CD4-positive, CD25-positive, alpha-beta regulatory T cell (primary cell): ENCODE measurements at regions not wholly inside any gene's neighbourhood (a gene's known extent, or its start where the extent isn't known, plus 50 kb on each side); places are given as distances from the start of the nearest gene placed in this dataset.
"Not testable (repeated sequence)": the region's sequence is repeated elsewhere in the genome, so short reads cannot be mapped to it uniquely, and the experiment has no call there.

Source experiments
- ATAC-seq, 2 donors: fragments of 150-1000 bp; cut with Tn5 transposase; one replicate each; pipeline ENCODE4 v1.10.0; 2021; ENCODE audit warnings: low read depth in 2 of 2, moderate number of reproducible peaks in 2 of 2, moderate library complexity in 1 of 2
- DNase-seq, 3 donors: peaks; one replicate each; pipeline versions ENCODE4 v3.0.0 to v3.0.0-alpha.2; 2012 to 2022; ENCODE audit warnings: mixed read lengths in 1 of 3
- H3K27ac ChIP-seq: one replicate; pipeline ENCODE4 v1.7.0; 2013; ENCODE audit warnings: mild to moderate bottlenecking, low read length; ENCODE audit not compliant: insufficient read depth, poor library complexity, severe bottlenecking
- H3K27me3 ChIP-seq: one replicate; pipeline ENCODE4 v1.7.0; 2013; ENCODE audit warnings: low read length; ENCODE audit not compliant: control insufficient read depth, insufficient read depth
- H3K36me3 ChIP-seq: one replicate; pipeline ENCODE4 v1.7.0; 2013; ENCODE audit warnings: mild to moderate bottlenecking, low read length, moderate library complexity; ENCODE audit not compliant: control insufficient read depth, insufficient read depth
- H3K4me1 ChIP-seq: 2 replicates; pipeline ENCODE4 v1.7.0; 2013; ENCODE audit warnings: mild to moderate bottlenecking, low read length; ENCODE audit not compliant: insufficient read depth, control insufficient read depth, poor library complexity, severe bottlenecking
- H3K4me3 ChIP-seq: one replicate; pipeline ENCODE4 v1.7.0; 2013; ENCODE audit warnings: low read depth, mild to moderate bottlenecking, low read length, moderate library complexity
- H3K9me3 ChIP-seq, 2 experiments: 1 replicate in 1 of 2; 2 replicates in 1 of 2; pipeline ENCODE4 v1.7.0; 2013; ENCODE audit warnings: low read length in 2 of 2, mild to moderate bottlenecking in 1 of 2, moderate library complexity in 1 of 2; ENCODE audit not compliant: control insufficient read depth in 2 of 2
- H3K27ac Mint-ChIP-seq, 3 donors: one replicate each; pipeline ENCODE4 v1.8.0; 2020 to 2022; ENCODE audit warnings: mild to moderate bottlenecking in 3 of 3, mixed read lengths in 3 of 3, moderate library complexity in 2 of 3
- H3K27me3 Mint-ChIP-seq: one replicate; pipeline ENCODE4 v1.8.0; 2022; ENCODE audit warnings: mild to moderate bottlenecking, mixed read lengths
- H3K36me3 Mint-ChIP-seq: one replicate; pipeline ENCODE4 v1.8.0; 2020; ENCODE audit warnings: mixed read lengths
- H3K4me1 Mint-ChIP-seq, 4 donors: one replicate each; pipeline ENCODE4 v1.8.0; 2020 to 2022; ENCODE audit warnings: mixed read lengths in 4 of 4, mild to moderate bottlenecking in 1 of 4
- H3K4me3 Mint-ChIP-seq, 4 donors: one replicate each; pipeline ENCODE4 v1.8.0; 2020 to 2022; ENCODE audit warnings: mild to moderate bottlenecking in 4 of 4, mixed read lengths in 4 of 4, moderate library complexity in 3 of 4
- H3K9me3 Mint-ChIP-seq, 7 donors: one replicate each; pipeline ENCODE4 v1.8.0; 2020 to 2022; ENCODE audit warnings: mixed read lengths in 7 of 7, mild to moderate bottlenecking in 3 of 7, moderate library complexity in 2 of 7

GRCh38 chr4:19181631-19182030 is 1070.1 kb upstream of the SLIT2 start:
- H3K36me3 ChIP-seq, H3K4me3 ChIP-seq, H3K27ac Mint-ChIP-seq, H3K27ac ChIP-seq, H3K4me1 Mint-ChIP-seq, H3K27me3 Mint-ChIP-seq, ATAC-seq, H3K4me3 Mint-ChIP-seq, H3K4me1 ChIP-seq, H3K27me3 ChIP-seq, DNase-seq, H3K36me3 Mint-ChIP-seq, H3K9me3 ChIP-seq: not testable (repeated sequence)
- H3K9me3 Mint-ChIP-seq: peaks cover 0 to 18% (median 11%) of the 10 kb centered on the region in 7 donors

GRCh38 chr4:19178835-19179234 is 1072.9 kb upstream of the SLIT2 start:
- Mint-ChIP-seq H3K36me3 (no peaks in the 10 kb centered on the region), H3K9me3 (peaks cover 0 to 17% (median 7%) of the 10 kb centered on the region in 7 donors), H3K27me3 (no peaks in the 10 kb centered on the region), H3K27ac (no peak overlapping the region), H3K4me1 (no peaks in the 10 kb centered on the region), H3K4me3 (no peak overlapping the region)
- H3K4me3 ChIP-seq: no peak overlapping the region
- H3K27ac ChIP-seq: no peak overlapping the region
- H3K36me3 ChIP-seq: no peaks in the 10 kb centered on the region
- no peaks in the 10 kb centered on the region for H3K27me3 ChIP-seq
- ATAC-seq (no peak), DNase-seq (no peak)
- no peaks in the 10 kb centered on the region for H3K4me1 ChIP-seq
- peaks cover 0 to 6% of the 10 kb centered on the region in 2 experiments for H3K9me3 ChIP-seq

- Mint-ChIP-seq H3K9me3 (peaks cover 0 to 20% (median 7%) of the 10 kb centered on the region in 7 donors), H3K4me3 (peak overlapping the region in 1 of 4 donors; percentile 8), H3K4me1 (no peaks in the 10 kb centered on the region), H3K36me3 (no peaks in the 10 kb centered on the region), H3K27me3 (no peaks in the 10 kb centered on the region), H3K27ac (no peak overlapping the region)
- ATAC-seq (no peak), DNase-seq (no peak)
- Histone ChIP-seq H3K36me3 (no peaks in the 10 kb centered on the region), H3K4me3 (no peak overlapping the region), H3K9me3 (peaks cover 0 to 6% of the 10 kb centered on the region in 2 experiments), H3K27me3 (no peaks in the 10 kb centered on the region), H3K27ac (no peak overlapping the region), H3K4me1 (no peaks in the 10 kb centered on the region)
These were observed 1074.1 kb upstream of the SLIT2 start for GRCh38 chr4:19177616-19178015.

- no peaks in the 10 kb centered on the region for H3K4me1 Mint-ChIP-seq
- Histone ChIP-seq H3K27ac (no peak overlapping the region), H3K9me3 (no peaks in the 10 kb centered on the region), H3K27me3 (no peaks in the 10 kb centered on the region), H3K36me3 (no peaks in the 10 kb centered on the region), H3K4me3 (no peak overlapping the region), H3K4me1 (no peaks in the 10 kb centered on the region)
- no peak overlapping the region for H3K4me3 Mint-ChIP-seq
- no peak overlapping the region for H3K27ac Mint-ChIP-seq
- DNase-seq: no peak
- H3K9me3 Mint-ChIP-seq: peaks cover 0 to 24% (median 4%) of the 10 kb centered on the region in 7 donors
- H3K36me3 Mint-ChIP-seq: no peaks in the 10 kb centered on the region
- no peak for ATAC-seq
- no peaks in the 10 kb centered on the region for H3K27me3 Mint-ChIP-seq
These were observed 1079.9 kb upstream of the SLIT2 start for GRCh38 chr4:19171832-19172231.

- no peak for ATAC-seq
- Mint-ChIP-seq H3K36me3 (no peaks in the 10 kb centered on the region), H3K9me3 (peaks cover 0 to 19% (median 5%) of the 10 kb centered on the region in 7 donors), H3K4me1 (no peaks in the 10 kb centered on the region), H3K27me3 (no peaks in the 10 kb centered on the region), H3K4me3 (no peak overlapping the region), H3K27ac (no peak overlapping the region)
- H3K4me1 ChIP-seq: no peaks in the 10 kb centered on the region
- peaks cover 0 to 5% of the 10 kb centered on the region in 2 experiments for H3K9me3 ChIP-seq
- no peak for DNase-seq
- no peak overlapping the region for H3K27ac ChIP-seq
- H3K4me3 ChIP-seq: no peak overlapping the region
- H3K27me3 ChIP-seq: no peaks in the 10 kb centered on the region
- no peaks in the 10 kb centered on the region for H3K36me3 ChIP-seq
These were observed 1084.4 kb upstream of the SLIT2 start for GRCh38 chr4:19167311-19167710.

- Histone ChIP-seq H3K4me1 (no peaks in the 10 kb centered on the region), H3K27me3 (no peaks in the 10 kb centered on the region), H3K27ac (no peak overlapping the region), H3K9me3 (peaks cover 0 to 5% of the 10 kb centered on the region in 2 experiments), H3K36me3 (no peaks in the 10 kb centered on the region), H3K4me3 (no peak overlapping the region)
- H3K27me3 Mint-ChIP-seq: no peaks in the 10 kb centered on the region
- DNase-seq: no peak
- no peak overlapping the region for H3K4me3 Mint-ChIP-seq
- no peaks in the 10 kb centered on the region for H3K36me3 Mint-ChIP-seq
- no peaks in the 10 kb centered on the region for H3K4me1 Mint-ChIP-seq
- ATAC-seq: no peak
- peaks cover 1 to 25% (median 10%) of the 10 kb centered on the region in 7 donors for H3K9me3 Mint-ChIP-seq
- H3K27ac Mint-ChIP-seq: no peak overlapping the region
These were observed 1087.4 kb upstream of the SLIT2 start for GRCh38 chr4:19164334-19164733.

GRCh38 chr4:19159874-19160273 is 1091.8 kb upstream of the SLIT2 start:
- Histone ChIP-seq H3K36me3 (no peaks in the 10 kb centered on the region), H3K27ac (no peak overlapping the region), H3K27me3 (no peaks in the 10 kb centered on the region), H3K4me3 (no peak overlapping the region), H3K4me1 (no peaks in the 10 kb centered on the region), H3K9me3 (peaks cover 0 to 9% of the 10 kb centered on the region in 2 experiments)
- H3K4me3 Mint-ChIP-seq: no peak overlapping the region
- no peak for ATAC-seq
- peaks cover 3 to 35% (median 14%) of the 10 kb centered on the region in 7 donors for H3K9me3 Mint-ChIP-seq
- H3K27me3 Mint-ChIP-seq: no peaks in the 10 kb centered on the region
- no peak overlapping the region for H3K27ac Mint-ChIP-seq
- no peak for DNase-seq
- no peaks in the 10 kb centered on the region for H3K4me1 Mint-ChIP-seq
- no peaks in the 10 kb centered on the region for H3K36me3 Mint-ChIP-seq

- DNase-seq (no peak), ATAC-seq (no peak)
- no peaks in the 10 kb centered on the region for H3K4me1 ChIP-seq
- H3K4me1 Mint-ChIP-seq: no peaks in the 10 kb centered on the region
- no peak overlapping the region for H3K27ac Mint-ChIP-seq
- no peaks in the 10 kb centered on the region for H3K36me3 Mint-ChIP-seq
- H3K27ac ChIP-seq: no peak overlapping the region
- no peaks in the 10 kb centered on the region for H3K27me3 Mint-ChIP-seq
- no peak overlapping the region for H3K4me3 ChIP-seq
- H3K4me3 Mint-ChIP-seq: no peak overlapping the region
- peaks cover 0 to 4% of the 10 kb centered on the region in 2 experiments for H3K9me3 ChIP-seq
- H3K9me3 Mint-ChIP-seq: peaks cover 4 to 36% (median 14%) of the 10 kb centered on the region in 7 donors
- H3K27me3 ChIP-seq: no peaks in the 10 kb centered on the region
- no peaks in the 10 kb centered on the region for H3K36me3 ChIP-seq
These were observed 1093.4 kb upstream of the SLIT2 start for GRCh38 chr4:19158107-19158809.
